Spinal cord (tissue), 9 donors: ENCODE measurements at regions not wholly inside any gene's neighbourhood (a gene's known extent, or its start where the extent isn't known, plus 50 kb on each side); places are given as distances from the start of the nearest gene placed in this dataset.
A peak's percentile ranks its signal among the peaks of the same experiment; 100 is the strongest.

ENCODE experiments used
- DNase-seq, 6 donors: peaks; one replicate each; pipeline versions ENCODE4 v3.0.0 to v3.0.0-alpha.2; 2013 to 2015; ENCODE audit warnings: low spot score in 6 of 6, low read depth in 4 of 6
- H3K27ac ChIP-seq: one replicate; pipeline ENCODE4 v1.5.1; 2013; ENCODE audit warnings: low read depth, low read length, control low read depth
- H3K27me3 ChIP-seq: one replicate; pipeline ENCODE4 v1.6.1; 2013; ENCODE audit warnings: low read length; ENCODE audit not compliant: control insufficient read depth, insufficient read depth
- H3K36me3 ChIP-seq: one replicate; pipeline ENCODE4 v1.6.1; 2013; ENCODE audit warnings: low read length; ENCODE audit not compliant: control insufficient read depth, insufficient read depth
- H3K4me1 ChIP-seq: one replicate; pipeline ENCODE4 v1.6.1; 2013; ENCODE audit warnings: low read length; ENCODE audit not compliant: control insufficient read depth, insufficient read depth
- H3K4me3 ChIP-seq: one replicate; pipeline ENCODE4 v1.5.1; 2013; ENCODE audit warnings: low read depth, low read length, control low read depth
- H3K9me3 ChIP-seq: one replicate; pipeline ENCODE4 v1.6.1; 2013; ENCODE audit warnings: low read length; ENCODE audit not compliant: control insufficient read depth, insufficient read depth
- WGBS: methylation state at CpG from one replicate; pipeline ENCODE4 v1.1.5; 2013; ENCODE audit warnings: missing lambda C conversion rate; ENCODE audit not compliant: insufficient coverage; 5-methylcytosine and 5-hydroxymethylcytosine counted together
- donor health status: healthy.

GRCh38 chr3:88616413-88616812, 466.7 kb downstream of the C3orf38 start:
- peak in 2 of 6 donors; percentile 75 to 82 for DNase-seq
- no peaks in the 10 kb centered on the region for H3K4me1 ChIP-seq
- H3K9me3 ChIP-seq: no peaks in the 10 kb centered on the region
- no peaks in the 10 kb centered on the region for H3K27me3 ChIP-seq
- H3K36me3 ChIP-seq: no peaks in the 10 kb centered on the region
- no peak overlapping the region for H3K27ac ChIP-seq
- 0% methylated on average over 1 of the region's 1 CpG for WGBS
- H3K4me3 ChIP-seq: no peak overlapping the region

- H3K27me3 ChIP-seq: no peaks in the 10 kb centered on the region
- no CpG with 5 or more reads among the region's 1 CpG for WGBS
- no peak for DNase-seq
- H3K9me3 ChIP-seq: no peaks in the 10 kb centered on the region
- H3K4me1 ChIP-seq: no peaks in the 10 kb centered on the region
- H3K27ac ChIP-seq: no peak overlapping the region
- H3K36me3 ChIP-seq: no peaks in the 10 kb centered on the region
- no peak overlapping the region for H3K4me3 ChIP-seq
Measured at GRCh38 chr3:88617283-88617682, 467.5 kb downstream of the C3orf38 start.

DNA sequence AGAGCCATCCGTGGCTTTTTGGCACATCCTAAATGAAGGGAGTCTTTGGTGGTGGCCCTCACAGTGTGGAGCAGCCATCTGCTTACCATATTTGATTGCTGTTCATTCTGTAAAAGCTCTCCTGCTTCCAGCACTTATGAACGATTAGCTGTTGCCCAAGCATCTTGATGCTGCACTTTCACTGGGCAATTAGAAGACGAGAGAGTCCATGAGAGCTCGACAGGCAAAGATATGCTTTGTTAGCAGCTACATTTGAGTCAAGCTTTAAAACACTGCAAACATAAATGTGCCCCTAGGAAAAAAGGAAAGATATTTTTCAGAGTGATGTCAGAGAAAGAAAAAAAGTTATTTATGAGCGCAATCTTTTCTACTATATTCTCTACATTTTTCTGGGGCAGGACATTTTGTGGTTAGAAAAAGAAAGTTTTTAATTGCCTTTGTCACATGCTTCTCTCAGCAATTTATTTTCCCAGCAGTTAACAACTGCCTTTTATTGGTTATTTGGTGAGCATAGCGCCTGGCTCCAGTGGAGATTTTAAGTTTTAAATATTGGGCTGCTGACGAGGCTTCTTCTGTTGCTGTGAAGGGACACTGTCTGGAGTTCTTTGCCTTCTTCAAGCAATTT, 468.4 kb downstream of the C3orf38 start:
- H3K27me3 ChIP-seq: no peaks in the 10 kb centered on the region
- H3K27ac ChIP-seq: no peak overlapping the region
- WGBS: no CpG with 5 or more reads among the region's 7 CpGs
- H3K4me3 ChIP-seq: no peak overlapping the region
- DNase-seq: peak in 2 of 6 donors; percentile 63 to 83
- no peaks in the 10 kb centered on the region for H3K4me1 ChIP-seq
- H3K9me3 ChIP-seq: no peaks in the 10 kb centered on the region
- H3K36me3 ChIP-seq: no peaks in the 10 kb centered on the region

- H3K36me3 ChIP-seq: no peaks in the 10 kb centered on the region
- H3K9me3 ChIP-seq: no peaks in the 10 kb centered on the region
- no peaks in the 10 kb centered on the region for H3K4me1 ChIP-seq
- no peak overlapping the region for H3K4me3 ChIP-seq
- WGBS: no CpG with 5 or more reads among the region's 2 CpGs
- H3K27me3 ChIP-seq: no peaks in the 10 kb centered on the region
- H3K27ac ChIP-seq: no peak overlapping the region
- peak in 1 of 6 donors; percentile 50 for DNase-seq
Measured at GRCh38 chr3:88621586-88621985, 471.8 kb downstream of the C3orf38 start.

DNA sequence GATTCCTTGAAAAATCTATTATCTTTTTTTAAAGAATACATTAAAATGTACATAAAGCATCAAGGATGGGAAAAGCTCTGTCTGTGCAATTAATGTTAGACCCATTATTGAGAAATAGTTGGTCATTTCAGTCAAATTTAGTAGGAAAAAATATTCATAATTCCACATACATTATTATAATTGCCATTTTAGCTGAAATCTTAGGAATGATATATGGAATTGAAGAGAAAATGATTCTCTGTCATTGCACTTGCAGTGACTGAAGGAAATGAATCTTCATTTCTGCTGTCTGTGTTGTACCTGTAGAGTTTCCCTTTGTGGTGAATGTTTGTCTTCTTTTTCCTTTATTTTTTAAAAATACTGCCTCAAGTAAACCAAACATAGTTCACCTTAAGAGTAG, 473.9 kb downstream of the C3orf38 start:
- no peak for DNase-seq
- Histone ChIP-seq H3K4me1 (no peaks in the 10 kb centered on the region), H3K27ac (no peak overlapping the region), H3K36me3 (no peaks in the 10 kb centered on the region), H3K9me3 (no peaks in the 10 kb centered on the region), H3K27me3 (no peaks in the 10 kb centered on the region), H3K4me3 (no peak overlapping the region)

DNA sequence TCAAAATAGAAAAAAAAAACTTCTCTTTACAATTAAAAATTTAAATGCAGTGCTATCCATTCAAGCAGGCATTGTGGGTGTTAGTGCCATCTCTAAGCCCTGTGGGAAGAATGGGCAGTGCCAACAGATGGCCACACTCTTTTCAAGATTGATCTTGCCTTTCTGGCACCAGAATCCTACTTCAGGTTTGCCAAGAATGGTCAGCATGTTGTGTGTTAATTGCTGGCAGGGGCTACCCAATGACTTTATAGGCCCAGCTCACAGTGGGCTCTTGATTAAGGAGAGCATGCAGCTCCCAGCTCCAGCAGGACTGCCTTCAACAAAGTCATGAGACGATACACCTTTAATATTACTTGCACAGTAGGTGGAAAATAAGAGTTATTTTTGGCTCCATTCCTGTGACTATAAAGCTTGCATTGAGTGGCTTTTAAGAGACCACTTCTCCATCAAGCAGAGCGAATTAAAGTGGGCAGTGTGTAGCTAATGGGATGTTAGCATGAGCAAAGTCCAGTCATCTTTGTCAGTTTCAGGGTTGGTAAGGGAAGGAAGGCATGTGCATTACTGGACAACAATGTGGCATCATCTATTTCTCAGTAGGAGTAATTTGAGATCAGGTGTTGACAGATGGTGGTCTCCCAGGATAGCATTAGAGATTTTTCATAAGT, 476.8 kb downstream of the C3orf38 start:
- Histone ChIP-seq H3K27ac (no peak overlapping the region), H3K36me3 (no peaks in the 10 kb centered on the region), H3K4me3 (no peak overlapping the region), H3K27me3 (no peaks in the 10 kb centered on the region), H3K9me3 (no peaks in the 10 kb centered on the region), H3K4me1 (no peaks in the 10 kb centered on the region)
- WGBS: 43% methylated on average over 1 of the region's 2 CpGs
- DNase-seq: peak in 5 of 6 donors; percentile 24 to 81 (median 29)

GRCh38 chr3:88628901-88629300, 478.5 kb upstream of the EPHA3 start:
- Histone ChIP-seq H3K36me3 (no peaks in the 10 kb centered on the region), H3K9me3 (no peaks in the 10 kb centered on the region), H3K27me3 (no peaks in the 10 kb centered on the region), H3K4me1 (no peaks in the 10 kb centered on the region), H3K4me3 (no peak overlapping the region), H3K27ac (no peak overlapping the region)
- DNase-seq: no peak
- WGBS: 100% methylated on average over 3 of the region's 4 CpGs

DNA sequence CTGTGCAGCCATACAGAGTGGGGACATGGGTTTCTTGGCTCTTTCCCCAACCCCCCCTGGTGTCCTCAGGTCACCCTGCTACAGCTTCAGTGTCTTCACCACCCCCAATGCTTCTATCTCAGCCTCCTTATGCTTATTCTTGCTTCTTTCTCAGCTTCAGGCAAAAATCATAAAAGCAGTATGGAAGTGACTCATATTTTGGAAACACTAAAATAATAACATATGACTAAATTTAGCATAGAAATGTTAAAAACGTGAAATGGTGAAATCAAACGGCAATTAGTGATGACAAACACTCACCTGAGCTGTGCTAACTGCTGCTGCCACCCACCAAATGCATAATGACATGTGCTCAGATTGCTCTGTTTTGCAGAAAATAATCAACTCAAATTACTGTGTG, 475.2 kb upstream of the EPHA3 start:
- DNase-seq: no peak
- Histone ChIP-seq H3K4me3 (no peak overlapping the region), H3K4me1 (no peaks in the 10 kb centered on the region), H3K9me3 (no peaks in the 10 kb centered on the region), H3K27me3 (no peaks in the 10 kb centered on the region), H3K36me3 (no peaks in the 10 kb centered on the region), H3K27ac (no peak overlapping the region)
- no CpG with 5 or more reads among the region's 2 CpGs for WGBS

DNA sequence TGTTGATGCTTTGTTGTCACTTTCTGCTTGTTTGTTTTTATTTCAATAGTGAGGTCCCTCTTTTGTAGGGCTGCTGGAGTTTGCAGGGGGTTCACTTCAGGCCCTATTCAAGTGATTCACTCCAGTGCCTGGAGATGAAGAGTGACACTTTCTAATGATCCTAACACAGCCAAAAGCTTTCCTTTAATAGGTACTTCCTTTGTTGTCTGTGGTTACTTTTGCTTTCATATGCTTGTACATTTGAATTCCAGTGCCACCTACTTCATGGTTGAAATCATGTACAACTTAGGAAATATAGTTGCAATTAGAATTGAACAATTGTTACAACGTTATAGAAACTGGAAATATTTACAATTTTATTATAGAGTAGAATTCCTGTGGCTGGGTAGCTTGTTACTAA, 466.8 kb upstream of the EPHA3 start:
- no peaks in the 10 kb centered on the region for H3K9me3 ChIP-seq
- no peaks in the 10 kb centered on the region for H3K27me3 ChIP-seq
- no peak overlapping the region for H3K27ac ChIP-seq
- WGBS: no CpG with 5 or more reads among the region's 1 CpG
- H3K4me1 ChIP-seq: no peaks in the 10 kb centered on the region
- H3K4me3 ChIP-seq: no peak overlapping the region
- DNase-seq: no peak
- H3K36me3 ChIP-seq: no peaks in the 10 kb centered on the region

DNA sequence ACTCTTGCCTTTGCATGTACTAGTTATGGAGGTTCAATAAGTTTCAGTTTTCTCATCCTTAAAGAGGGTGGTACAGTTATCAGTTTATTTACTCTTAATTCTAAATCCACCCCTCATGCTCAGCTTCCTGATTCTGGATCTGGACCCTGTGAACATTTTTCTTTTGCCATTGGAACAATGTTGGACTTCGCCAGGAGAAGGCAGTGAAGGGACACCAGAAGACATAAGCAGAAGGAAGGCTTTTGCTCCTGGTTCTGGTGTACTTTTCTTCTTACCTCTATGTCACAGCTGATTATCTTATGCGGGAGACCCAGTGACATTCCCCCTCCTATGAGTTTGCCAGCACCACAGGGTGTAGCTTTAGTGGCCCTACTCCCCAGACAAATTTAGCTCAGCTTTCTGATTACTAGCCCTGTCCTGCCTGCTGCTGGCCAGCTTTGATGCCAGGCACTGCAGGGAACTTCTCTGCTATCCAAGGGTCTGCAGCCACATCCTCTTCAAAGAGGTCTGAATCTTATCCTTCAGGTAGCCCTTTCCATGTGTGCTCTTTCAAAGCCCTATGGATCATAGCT, 466.3 kb upstream of the EPHA3 start:
- Histone ChIP-seq H3K27ac (no peak overlapping the region), H3K9me3 (no peaks in the 10 kb centered on the region), H3K4me1 (no peaks in the 10 kb centered on the region), H3K27me3 (no peaks in the 10 kb centered on the region), H3K4me3 (no peak overlapping the region), H3K36me3 (no peaks in the 10 kb centered on the region)
- DNase-seq: no peak
- 81% methylated on average over 2 of the region's 2 CpGs for WGBS
